KMS-11 (cell line): ENCODE measurements at regions not wholly inside any gene's neighbourhood (a gene's known extent, or its start where the extent isn't known, plus 50 kb on each side); places are given as distances from the start of the nearest gene placed in this dataset.

Experiments used
- H2AFZ ChIP-seq: fragments of 200-600 bp; sonication (generic); 2 replicates; pipeline ENCODE4 v1.6.1; 2016; ENCODE audit warnings: antibody characterized with exemption, mixed run types, low read depth
- H3K27ac ChIP-seq: fragments of 200-600 bp; sonication (generic); 2 replicates; pipeline ENCODE4 v1.6.1; 2016; ENCODE audit warnings: mild to moderate bottlenecking, mixed run types
- H3K27me3 ChIP-seq: fragments of 200-600 bp; sonication (generic); 2 replicates; pipeline ENCODE4 v1.6.1; 2017; ENCODE audit warnings: mild to moderate bottlenecking, low read depth, mixed run types, moderate library complexity; ENCODE audit not compliant: insufficient read depth
- H3K36me3 ChIP-seq: fragments of 200-600 bp; sonication (generic); 2 replicates; pipeline ENCODE4 v1.6.1; 2017; ENCODE audit warnings: mild to moderate bottlenecking, mixed run types; ENCODE audit not compliant: insufficient read depth
- H3K4me1 ChIP-seq: fragments of 200-600 bp; sonication (generic); 2 replicates; pipeline ENCODE4 v1.6.1; 2016; ENCODE audit warnings: mild to moderate bottlenecking, low read depth, mixed run types; ENCODE audit not compliant: poor library complexity, severe bottlenecking
- H3K4me2 ChIP-seq: fragments of 200-600 bp; sonication (generic); 2 replicates; pipeline ENCODE4 v1.7.0; 2016; ENCODE audit warnings: mild to moderate bottlenecking, mixed run types
- H3K4me3 ChIP-seq: fragments of 200-600 bp; sonication (generic); IDR thresholded peaks from 2 replicates; pipeline ENCODE4 v1.6.1; 2017; ENCODE audit warnings: low read depth, low read length, mixed read lengths; ENCODE audit not compliant: insufficient read depth
- H3K79me2 ChIP-seq: fragments of 200-600 bp; sonication (generic); 2 replicates; pipeline ENCODE4 v1.6.1; 2016; ENCODE audit warnings: low read depth, mixed run types; ENCODE audit not compliant: insufficient read depth
- H3K9ac ChIP-seq: fragments of 200-600 bp; sonication (generic); 2 replicates; pipeline ENCODE4 v1.6.1; 2016; ENCODE audit warnings: mild to moderate bottlenecking, mixed run types
- H4K20me1 ChIP-seq: fragments of 200-600 bp; sonication (generic); 2 replicates; pipeline ENCODE4 v1.6.1; 2016; ENCODE audit warnings: mild to moderate bottlenecking, mixed run types; ENCODE audit not compliant: insufficient read depth
- TF ChIP-seq, protein P1 (sequence below): fragments of 200-600 bp; sonication (generic); conservative IDR thresholded peaks from 2 replicates; pipeline ENCODE4 v1.6.1; 2017; ENCODE audit warnings: low read depth, mild to moderate bottlenecking, antibody characterized with exemption, low read length, moderate library complexity, mixed read lengths

DNA sequence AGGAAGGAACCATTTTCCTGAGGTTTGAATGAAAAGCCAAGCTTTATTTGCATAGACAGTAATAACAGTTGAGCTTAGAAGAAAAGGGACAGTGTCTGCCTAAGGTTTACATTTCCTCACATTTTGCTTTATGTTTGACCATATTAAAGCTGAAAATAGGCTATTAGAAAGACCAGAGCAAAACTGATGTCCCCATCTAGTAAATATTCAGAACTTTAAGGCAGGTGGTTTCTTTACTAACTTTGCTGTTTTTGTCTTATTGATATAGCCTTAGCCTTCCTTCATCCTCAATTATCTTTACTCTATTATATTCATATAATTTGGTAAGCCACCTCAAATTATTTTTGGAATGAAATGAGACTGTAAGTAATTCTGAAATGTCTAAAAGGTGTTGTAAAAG, 53.6 kb upstream of the LAPTM5 start:
- Histone ChIP-seq H3K4me1 (no peaks in the 10 kb centered on the region), H3K4me2 (no peak overlapping the region), H3K36me3 (no peaks in the 10 kb centered on the region), H3K4me3 (no peak overlapping the region), H3K79me2 (no peaks in the 10 kb centered on the region), H4K20me1 (no peaks in the 10 kb centered on the region), H3K27me3 (peaks cover 88% of the 10 kb centered on the region), H3K9ac (no peak overlapping the region), H3K27ac (no peak overlapping the region), H2AFZ (no peak overlapping the region)
- TF ChIP-seq, protein P1, sequence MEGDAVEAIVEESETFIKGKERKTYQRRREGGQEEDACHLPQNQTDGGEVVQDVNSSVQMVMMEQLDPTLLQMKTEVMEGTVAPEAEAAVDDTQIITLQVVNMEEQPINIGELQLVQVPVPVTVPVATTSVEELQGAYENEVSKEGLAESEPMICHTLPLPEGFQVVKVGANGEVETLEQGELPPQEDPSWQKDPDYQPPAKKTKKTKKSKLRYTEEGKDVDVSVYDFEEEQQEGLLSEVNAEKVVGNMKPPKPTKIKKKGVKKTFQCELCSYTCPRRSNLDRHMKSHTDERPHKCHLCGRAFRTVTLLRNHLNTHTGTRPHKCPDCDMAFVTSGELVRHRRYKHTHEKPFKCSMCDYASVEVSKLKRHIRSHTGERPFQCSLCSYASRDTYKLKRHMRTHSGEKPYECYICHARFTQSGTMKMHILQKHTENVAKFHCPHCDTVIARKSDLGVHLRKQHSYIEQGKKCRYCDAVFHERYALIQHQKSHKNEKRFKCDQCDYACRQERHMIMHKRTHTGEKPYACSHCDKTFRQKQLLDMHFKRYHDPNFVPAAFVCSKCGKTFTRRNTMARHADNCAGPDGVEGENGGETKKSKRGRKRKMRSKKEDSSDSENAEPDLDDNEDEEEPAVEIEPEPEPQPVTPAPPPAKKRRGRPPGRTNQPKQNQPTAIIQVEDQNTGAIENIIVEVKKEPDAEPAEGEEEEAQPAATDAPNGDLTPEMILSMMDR, result no peak

DNA sequence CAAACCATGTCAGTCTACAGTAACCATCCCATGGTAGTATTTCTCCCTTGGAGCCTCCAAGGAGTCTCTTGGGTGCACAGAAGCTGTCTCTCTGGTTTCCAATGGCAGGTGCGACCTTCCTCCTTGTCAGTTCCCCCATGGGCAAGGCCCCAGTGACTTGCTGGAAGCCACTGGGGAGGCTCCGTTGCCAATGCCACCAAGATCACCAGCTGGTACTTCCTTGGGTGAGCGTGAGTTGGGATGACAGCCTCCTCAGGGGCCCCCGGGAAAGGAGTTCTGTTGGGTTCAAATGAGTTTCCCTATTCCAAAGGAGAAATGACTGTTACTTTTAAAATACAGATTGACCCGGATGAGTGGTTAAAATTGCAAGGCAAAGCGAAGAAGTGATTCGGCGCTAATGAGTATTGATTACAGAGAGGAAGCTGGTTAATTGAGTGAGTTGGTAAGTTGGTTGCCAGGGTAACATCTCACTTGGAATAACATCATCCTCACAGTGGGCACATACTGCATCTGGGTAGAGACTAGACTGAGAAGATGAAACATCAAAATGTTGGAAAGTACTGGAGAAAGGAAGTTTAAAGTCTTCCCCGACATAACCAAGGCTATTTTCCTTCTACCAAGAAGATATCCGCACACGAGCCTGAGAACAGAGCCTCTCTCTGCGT, 53.0 kb upstream of the LAPTM5 start:
- H3K4me2 ChIP-seq, result no peak overlapping the region
- no peak overlapping the region for H3K9ac ChIP-seq
- TF ChIP-seq, protein P1, result no peak
- H3K4me1 ChIP-seq, result no peaks in the 10 kb centered on the region
- H2AFZ ChIP-seq, result no peak overlapping the region
- H4K20me1 ChIP-seq, result no peaks in the 10 kb centered on the region
- no peaks in the 10 kb centered on the region for H3K36me3 ChIP-seq
- peaks cover 88% of the 10 kb centered on the region for H3K27me3 ChIP-seq
- no peaks in the 10 kb centered on the region for H3K79me2 ChIP-seq
- H3K4me3 ChIP-seq, result no peak overlapping the region
- H3K27ac ChIP-seq, result no peak overlapping the region

DNA sequence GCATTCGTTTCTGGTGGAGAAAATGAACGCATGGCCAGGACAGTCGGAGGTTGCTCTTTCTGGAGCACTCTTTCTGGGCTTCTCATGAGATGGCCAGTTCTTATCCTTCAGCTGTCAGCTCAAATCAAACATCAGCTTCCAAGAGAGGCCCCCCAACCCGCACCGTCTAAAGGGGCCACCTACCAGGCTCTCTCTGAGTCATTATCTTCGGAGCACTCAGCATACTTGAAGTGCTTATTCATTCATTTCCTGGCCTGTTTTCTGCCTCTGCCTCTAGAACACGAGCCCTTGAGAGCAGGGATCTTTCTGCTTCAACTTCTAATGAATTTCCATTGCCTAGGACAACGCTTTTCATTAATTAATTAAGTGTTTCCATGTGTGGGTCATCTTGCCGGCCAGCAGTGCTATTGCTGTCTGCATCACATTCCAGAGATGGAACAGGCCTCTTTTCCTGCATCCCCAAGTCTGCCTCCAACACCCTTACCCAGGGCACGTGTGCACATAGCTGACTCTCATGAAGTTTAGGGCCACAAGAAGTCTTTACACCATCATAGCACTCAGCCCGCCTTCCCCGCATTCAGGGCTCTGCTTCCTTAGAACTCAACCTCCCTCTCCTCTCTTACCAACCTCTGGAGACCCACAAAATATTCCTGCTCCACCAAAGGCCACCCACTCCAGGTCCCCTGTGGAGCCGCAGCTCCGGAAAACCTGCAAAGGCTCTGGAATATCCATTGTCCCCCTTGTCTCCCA, 52.1 kb upstream of the LAPTM5 start:
- no peak overlapping the region for H2AFZ ChIP-seq
- TF ChIP-seq, protein P1, result no peak
- H3K27me3 ChIP-seq, result peaks cover 88% of the 10 kb centered on the region
- no peaks in the 10 kb centered on the region for H4K20me1 ChIP-seq
- no peaks in the 10 kb centered on the region for H3K4me1 ChIP-seq
- no peaks in the 10 kb centered on the region for H3K79me2 ChIP-seq
- H3K9ac ChIP-seq, result no peak overlapping the region
- no peak overlapping the region for H3K4me3 ChIP-seq
- H3K27ac ChIP-seq, result no peak overlapping the region
- H3K36me3 ChIP-seq, result no peaks in the 10 kb centered on the region
- H3K4me2 ChIP-seq, result no peak overlapping the region

DNA sequence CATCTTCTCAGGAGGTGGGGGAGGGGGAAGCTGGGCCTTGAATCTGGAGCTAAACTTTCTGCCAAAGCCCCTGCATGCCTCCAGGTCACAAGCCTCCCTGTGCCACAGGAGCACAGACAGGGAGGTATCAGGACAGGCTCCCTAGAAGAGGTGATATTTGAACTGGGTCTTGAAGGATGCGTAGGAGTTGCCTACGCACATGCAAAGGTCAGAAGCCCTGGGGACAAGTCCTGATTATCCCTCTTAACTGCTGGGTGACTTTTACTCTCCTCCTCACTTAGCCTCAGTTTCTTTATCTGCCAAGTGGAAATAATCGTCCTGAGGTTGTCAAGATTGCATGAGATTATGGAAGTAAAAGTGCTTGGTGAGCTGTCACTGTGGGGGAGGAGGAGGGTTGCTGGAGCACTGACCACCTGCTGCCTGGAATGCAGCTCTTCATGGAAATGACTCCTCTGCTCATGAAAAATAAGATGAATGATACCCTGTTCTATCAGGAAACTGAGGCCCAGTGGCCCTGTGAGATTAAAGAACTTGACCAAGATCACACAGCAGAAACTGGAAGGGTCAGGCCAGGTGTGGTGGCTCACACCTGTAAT, 50.6 kb upstream of the LAPTM5 start:
- Histone ChIP-seq H3K36me3 (no peaks in the 10 kb centered on the region), H3K9ac (no peak overlapping the region), H3K27me3 (peaks cover 88% of the 10 kb centered on the region), H2AFZ (no peak overlapping the region), H3K4me3 (no peak overlapping the region), H3K4me1 (no peaks in the 10 kb centered on the region), H3K79me2 (no peaks in the 10 kb centered on the region), H3K4me2 (no peak overlapping the region), H3K27ac (no peak overlapping the region), H4K20me1 (no peaks in the 10 kb centered on the region)
- TF ChIP-seq, protein P1, result no peak
